Mesenchymal stem cell (in vitro differentiated cells and primary cell): ENCODE measurements at regions not wholly inside any gene's neighbourhood (a gene's known extent, or its start where the extent isn't known, plus 50 kb on each side); places are given as distances from the start of the nearest gene placed in this dataset.

Source experiments
- DNase-seq: peaks from one replicate; pipeline ENCODE4 v3.0.0-alpha.2; 2013
- H2AFZ ChIP-seq: one replicate; pipeline ENCODE4 v1.6.1; 2013; ENCODE audit warnings: low read depth, mild to moderate bottlenecking, control low read depth, inconsistent platforms, low read length, moderate library complexity
- H2AK5ac ChIP-seq: 2 replicates; pipeline ENCODE4 v1.6.1; 2013; ENCODE audit warnings: low read length, moderate library complexity, mild to moderate bottlenecking, inconsistent platforms; ENCODE audit not compliant: severe bottlenecking
- H2BK120ac ChIP-seq: one replicate; pipeline ENCODE4 v1.6.1; 2013; ENCODE audit warnings: low read depth, mild to moderate bottlenecking, inconsistent platforms, low read length, moderate library complexity
- H2BK12ac ChIP-seq, 2 experiments: one replicate each; pipeline ENCODE4 v1.6.1; 2013; ENCODE audit warnings: inconsistent platforms in 2 of 2, low read length in 2 of 2, mild to moderate bottlenecking in 2 of 2, moderate library complexity in 2 of 2, control low read depth in 1 of 2
- H2BK15ac ChIP-seq: one replicate; pipeline ENCODE4 v1.6.1; 2013; ENCODE audit warnings: mild to moderate bottlenecking, low read depth, inconsistent platforms; ENCODE audit not compliant: poor library complexity, severe bottlenecking
- H2BK5ac ChIP-seq: 2 replicates; pipeline ENCODE4 v1.6.1; 2013; ENCODE audit warnings: low read depth, mild to moderate bottlenecking, low read length, control low read depth, inconsistent platforms; ENCODE audit not compliant: poor library complexity, severe bottlenecking
- H3K14ac ChIP-seq, 2 experiments: one replicate each; pipeline ENCODE4 v1.6.1; 2013; ENCODE audit warnings: inconsistent platforms in 2 of 2, low read length in 2 of 2, control low read depth in 1 of 2, mild to moderate bottlenecking in 1 of 2, moderate library complexity in 1 of 2
- H3K18ac ChIP-seq, 2 experiments: one replicate each; pipeline ENCODE4 v1.6.1; 2013; ENCODE audit warnings: inconsistent platforms in 2 of 2, low read length in 2 of 2, control low read depth in 1 of 2, low read depth in 1 of 2, mild to moderate bottlenecking in 1 of 2
- H3K23ac ChIP-seq, 2 experiments: one replicate each; pipeline ENCODE4 v1.6.1; 2013; ENCODE audit warnings: inconsistent platforms in 2 of 2, low read length in 2 of 2, mild to moderate bottlenecking in 2 of 2, moderate library complexity in 2 of 2, control low read depth in 1 of 2
- H3K27ac ChIP-seq: 2 replicates; pipeline ENCODE4 v1.5.1; 2013; ENCODE audit warnings: mild to moderate bottlenecking, moderate library complexity, low read length, control low read depth, inconsistent platforms; ENCODE audit not compliant: poor library complexity, severe bottlenecking
- H3K27me3 ChIP-seq, 2 experiments: 2 replicates each; pipeline versions ENCODE4 v1.6.1 to v1.7.0; 2013; ENCODE audit warnings: low read length in 2 of 2, mild to moderate bottlenecking in 2 of 2, moderate library complexity in 2 of 2, control low read depth in 1 of 2, inconsistent platforms in 1 of 2; ENCODE audit not compliant: control insufficient read depth in 1 of 2, insufficient read depth in 1 of 2
- H3K36me3 ChIP-seq, 2 experiments: 2 replicates each; pipeline versions ENCODE4 v1.6.1 to v1.7.0; 2013; ENCODE audit warnings: low read length in 2 of 2, control low read depth in 1 of 2, inconsistent platforms in 1 of 2, low read depth in 1 of 2, mild to moderate bottlenecking in 1 of 2; ENCODE audit not compliant: insufficient read depth in 2 of 2, control insufficient read depth in 1 of 2
- H3K4ac ChIP-seq, 2 experiments: one replicate each; pipeline ENCODE4 v1.6.1; 2013; ENCODE audit warnings: inconsistent platforms in 2 of 2, low read length in 2 of 2, mild to moderate bottlenecking in 2 of 2, moderate library complexity in 2 of 2, control low read depth in 1 of 2, low read depth in 1 of 2
- H3K4me1 ChIP-seq: 2 replicates; pipeline ENCODE4 v1.6.1; 2013; ENCODE audit warnings: low read depth, low read length, control low read depth; ENCODE audit not compliant: control insufficient read depth, insufficient read depth
- H3K4me2 ChIP-seq: 2 replicates; pipeline ENCODE4 v1.6.1; 2013; ENCODE audit warnings: low read length, mild to moderate bottlenecking, inconsistent platforms; ENCODE audit not compliant: poor library complexity, severe bottlenecking
- H3K4me3 ChIP-seq, 2 experiments: 2 replicates each; pipeline versions ENCODE4 v1.5.1 to v1.7.0; 2013; ENCODE audit warnings: low read length in 2 of 2, mild to moderate bottlenecking in 2 of 2, control low read depth in 1 of 2, low read depth in 1 of 2; ENCODE audit not compliant: insufficient read depth in 1 of 2
- H3K79me1 ChIP-seq: replicated peaks from 2 replicates; pipeline ENCODE4 v1.6.1; 2013; ENCODE audit warnings: mild to moderate bottlenecking, control low read depth, low read length, inconsistent platforms; ENCODE audit not compliant: poor library complexity, severe bottlenecking
- H3K9ac ChIP-seq: 2 replicates; pipeline ENCODE4 v1.7.0; 2013; ENCODE audit warnings: mild to moderate bottlenecking, low read length, moderate library complexity
- H3K9me3 ChIP-seq: 2 replicates; pipeline ENCODE4 v1.7.0; 2013; ENCODE audit warnings: mild to moderate bottlenecking, low read length; ENCODE audit not compliant: control insufficient read depth
- H4K8ac ChIP-seq: one replicate; pipeline ENCODE4 v1.6.1; 2013; ENCODE audit warnings: inconsistent platforms, mild to moderate bottlenecking, low read length, moderate library complexity
- H4K91ac ChIP-seq: one replicate; pipeline ENCODE4 v1.6.1; 2013; ENCODE audit warnings: mild to moderate bottlenecking, low read length, inconsistent platforms
- WGBS: methylation state at CpG from one replicate; pipeline ENCODE4 v1.1.7; 2013; ENCODE audit warnings: mixed read lengths; 5-methylcytosine and 5-hydroxymethylcytosine counted together

DNA sequence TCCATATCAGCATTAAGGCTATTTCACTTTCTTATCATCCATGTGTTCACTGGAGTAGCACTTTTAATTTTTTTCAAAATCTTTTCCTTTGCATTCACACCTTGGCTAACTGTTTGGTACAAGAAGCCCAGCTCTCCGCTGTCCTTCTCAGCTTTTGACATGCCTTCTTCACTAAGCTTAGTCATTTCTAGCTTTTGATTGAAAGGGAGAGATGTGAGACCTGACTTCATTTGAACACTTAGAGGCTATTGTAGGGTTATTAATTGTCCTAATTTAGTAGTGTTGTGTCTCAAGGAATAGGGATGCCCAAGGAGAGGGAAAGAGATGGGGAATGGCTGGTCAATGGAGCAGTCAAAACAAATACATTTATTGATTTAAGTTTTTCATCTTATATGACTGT, 350.0 kb downstream of the CXCL12 start:
- no peak overlapping the region for H3K9ac ChIP-seq
- H2AFZ ChIP-seq: no peak overlapping the region
- no peak overlapping the region for H4K8ac ChIP-seq
- no peak overlapping the region for H3K18ac ChIP-seq
- H3K27me3 ChIP-seq: peaks cover 5 to 15% of the 10 kb centered on the region in 2 experiments
- H3K4me3 ChIP-seq: no peak overlapping the region
- H2BK15ac ChIP-seq: no peak overlapping the region
- no peak overlapping the region for H3K27ac ChIP-seq
- no peak overlapping the region for H3K4ac ChIP-seq
- DNase-seq: no peak
- no peak overlapping the region for H2BK120ac ChIP-seq
- H3K14ac ChIP-seq: no peak overlapping the region
- H3K36me3 ChIP-seq: no peaks in the 10 kb centered on the region
- no peaks in the 10 kb centered on the region for H3K9me3 ChIP-seq
- H2AK5ac ChIP-seq: no peak overlapping the region
- H3K79me1 ChIP-seq: no peaks in the 10 kb centered on the region
- 100% methylated on average over 1 of the region's 1 CpG for WGBS
- no peak overlapping the region for H2BK5ac ChIP-seq
- H3K23ac ChIP-seq: no peak overlapping the region
- H2BK12ac ChIP-seq: no peak overlapping the region
- no peak overlapping the region for H3K4me2 ChIP-seq
- peaks cover 1% of the 10 kb centered on the region for H3K4me1 ChIP-seq
- H4K91ac ChIP-seq: no peak overlapping the region

DNA sequence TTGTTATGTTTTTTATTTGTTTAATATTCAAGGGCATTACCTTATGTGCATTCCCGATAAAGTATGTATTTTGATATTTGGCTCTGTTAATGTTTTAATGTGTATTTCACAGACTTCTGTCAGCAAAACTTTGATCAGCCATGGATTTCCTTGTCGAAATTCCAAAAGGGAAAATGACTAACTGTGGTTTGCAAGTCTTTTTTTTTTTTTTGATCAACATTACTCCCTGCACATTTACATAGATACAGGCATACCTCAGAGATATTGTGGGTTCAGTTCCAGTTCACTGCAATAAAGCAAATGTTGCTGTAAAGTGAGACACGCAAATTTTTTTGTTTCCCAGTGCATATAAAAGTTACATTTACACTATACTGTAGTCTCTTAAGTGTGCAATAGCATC, 351.9 kb downstream of the CXCL12 start:
- Histone ChIP-seq H3K4me2 (no peak overlapping the region), H2BK15ac (no peak overlapping the region), H2AK5ac (no peak overlapping the region), H2BK120ac (no peak overlapping the region), H4K91ac (no peak overlapping the region), H3K36me3 (no peaks in the 10 kb centered on the region), H3K4me1 (peaks cover 1% of the 10 kb centered on the region), H3K23ac (no peak overlapping the region), H3K4me3 (no peak overlapping the region), H3K27ac (no peak overlapping the region), H2AFZ (no peak overlapping the region), H3K14ac (no peak overlapping the region), H3K4ac (no peak overlapping the region), H3K79me1 (no peaks in the 10 kb centered on the region), H3K9ac (no peak overlapping the region), H2BK5ac (no peak overlapping the region), H4K8ac (no peak overlapping the region), H3K27me3 (peaks cover 9 to 23% of the 10 kb centered on the region in 2 experiments), H2BK12ac (no peak overlapping the region), H3K18ac (no peak overlapping the region), H3K9me3 (no peaks in the 10 kb centered on the region)
- 100% methylated on average over 1 of the region's 3 CpGs for WGBS
- DNase-seq: no peak

GRCh38 chr10:44032216-44032615, 352.7 kb downstream of the CXCL12 start:
- Histone ChIP-seq H3K18ac (no peak overlapping the region), H3K4me3 (no peak overlapping the region), H2BK12ac (no peak overlapping the region), H2BK5ac (no peak overlapping the region), H3K4me2 (no peak overlapping the region), H3K27me3 (peaks cover 9 to 23% of the 10 kb centered on the region in 2 experiments), H3K4ac (no peak overlapping the region), H2AK5ac (no peak overlapping the region), H4K8ac (no peak overlapping the region), H3K14ac (no peak overlapping the region), H3K79me1 (no peaks in the 10 kb centered on the region), H3K4me1 (peaks cover 1% of the 10 kb centered on the region), H2BK15ac (no peak overlapping the region), H3K9ac (no peak overlapping the region), H4K91ac (no peak overlapping the region), H2AFZ (no peak overlapping the region), H3K27ac (no peak overlapping the region), H3K36me3 (no peaks in the 10 kb centered on the region), H3K9me3 (no peaks in the 10 kb centered on the region), H2BK120ac (no peak overlapping the region), H3K23ac (no peak overlapping the region)
- no peak for DNase-seq
- 89% methylated on average over 1 of the region's 1 CpG for WGBS

- Histone ChIP-seq H3K4me3 (no peak overlapping the region), H3K4me2 (no peak overlapping the region), H3K4ac (no peak overlapping the region), H4K8ac (no peak overlapping the region), H2BK5ac (no peak overlapping the region), H3K4me1 (peaks cover 1% of the 10 kb centered on the region), H4K91ac (no peak overlapping the region), H3K36me3 (no peaks in the 10 kb centered on the region), H2AK5ac (no peak overlapping the region), H3K9ac (no peak overlapping the region), H3K23ac (no peak overlapping the region), H3K18ac (no peak overlapping the region), H3K27me3 (peaks cover 9 to 18% of the 10 kb centered on the region in 2 experiments), H3K27ac (no peak overlapping the region), H2BK120ac (no peak overlapping the region), H3K79me1 (no peaks in the 10 kb centered on the region), H2BK15ac (no peak overlapping the region), H3K9me3 (no peaks in the 10 kb centered on the region), H2BK12ac (no peak overlapping the region), H2AFZ (no peak overlapping the region), H3K14ac (no peak overlapping the region)
- 44% methylated on average over 2 of the region's 2 CpGs for WGBS
- DNase-seq: no peak
Measured at GRCh38 chr10:44030738-44031137, 354.2 kb downstream of the CXCL12 start.
